GM12892 (cell line): ENCODE measurements at regions not wholly inside any gene's neighbourhood (a gene's known extent, or its start where the extent isn't known, plus 50 kb on each side); places are given as distances from the start of the nearest gene placed in this dataset.

ENCODE experiments used
- DNase-seq: peaks from one replicate; pipeline ENCODE4 v3.0.0; 2011; ENCODE audit not compliant: insufficient read length
- FAIRE-seq: peaks from 2 replicates; lab custom pipeline; 2011; peaks lifted over from hg19 to GRCh38; lab: Jason Lieb, UNC
- POLR2A ChIP-seq: IDR thresholded peaks from 2 replicates; pipeline ENCODE4 v1.6.1; 2011; ENCODE audit warnings: low read depth, low read length, control low read depth
- POLR2AphosphoS5 ChIP-seq: IDR thresholded peaks from 2 replicates; pipeline ENCODE4 v1.6.1; 2011; ENCODE audit warnings: low read depth, low read length, control low read depth
- TAF1 ChIP-seq: IDR thresholded peaks from 2 replicates; pipeline ENCODE4 v1.6.1; 2011; ENCODE audit warnings: low read depth, mild to moderate bottlenecking, control low read depth, low read length, borderline replicate concordance

- no peak for DNase-seq
- no peak for FAIRE-seq
- TF ChIP-seq POLR2AphosphoS5 (no peak), TAF1 (no peak), POLR2A (no peak)
Measured at GRCh38 chr11:42544726-42545125, 767.1 kb upstream of the API5 start.

DNA sequence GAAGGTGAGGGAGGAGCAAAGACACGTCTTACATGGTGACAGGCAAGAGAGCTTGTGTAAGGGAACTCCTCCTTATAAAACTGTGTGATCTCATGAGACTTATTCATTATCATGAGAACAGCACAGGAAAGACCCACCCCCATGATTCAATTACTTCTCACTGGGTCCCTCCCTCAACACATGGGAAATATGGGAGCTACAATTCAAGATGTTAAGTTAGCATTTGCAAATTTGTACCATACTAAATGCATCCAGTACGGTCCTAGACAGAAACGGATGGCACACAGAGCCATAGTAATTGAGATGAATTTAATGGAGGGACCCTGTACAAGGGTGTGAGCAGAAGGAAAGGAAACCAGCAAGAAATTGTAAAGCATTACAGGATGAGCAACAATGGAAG, 765.8 kb upstream of the API5 start:
- TF ChIP-seq POLR2AphosphoS5 (no peak), TAF1 (no peak)

GRCh38 chr11:42552786-42553185, 759.0 kb upstream of the API5 start:
- DNase-seq, result no peak
- TF ChIP-seq POLR2A (no peak), TAF1 (no peak), POLR2AphosphoS5 (no peak)
- no peak for FAIRE-seq

More for the DNA sequence above, 765.8 kb upstream of the API5 start:
- FAIRE-seq (no peak), DNase-seq (no peak)

DNA sequence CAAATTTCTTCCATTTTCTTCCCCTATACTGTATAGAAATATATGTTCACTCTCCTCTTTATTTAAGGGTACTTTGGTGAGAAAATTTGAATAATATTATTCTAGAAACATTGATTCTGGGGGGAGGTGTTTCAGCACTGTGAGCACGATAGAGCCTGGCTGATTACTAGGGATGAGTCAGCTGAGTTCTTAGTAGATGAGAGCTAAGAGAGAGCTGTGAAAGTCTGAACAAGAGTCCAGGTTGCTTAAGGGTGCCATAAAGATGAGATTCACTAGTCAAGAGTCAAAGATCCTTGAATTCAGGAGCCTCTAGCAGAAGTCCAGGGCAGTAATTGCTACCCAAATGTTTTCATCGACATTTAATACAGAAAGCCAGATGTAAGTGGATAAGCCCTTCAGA, 756.6 kb upstream of the API5 start:
- no peak for TF ChIP-seq POLR2AphosphoS5
- TF ChIP-seq TAF1, result no peak
- TF ChIP-seq POLR2A, result no peak
- FAIRE-seq, result no peak
- no peak for DNase-seq

- TF ChIP-seq POLR2AphosphoS5 (no peak), TAF1 (no peak), POLR2A (no peak)
- FAIRE-seq (no peak), DNase-seq (no peak)
Measured at GRCh38 chr11:42571131-42571877, 740.5 kb upstream of the API5 start.

DNA sequence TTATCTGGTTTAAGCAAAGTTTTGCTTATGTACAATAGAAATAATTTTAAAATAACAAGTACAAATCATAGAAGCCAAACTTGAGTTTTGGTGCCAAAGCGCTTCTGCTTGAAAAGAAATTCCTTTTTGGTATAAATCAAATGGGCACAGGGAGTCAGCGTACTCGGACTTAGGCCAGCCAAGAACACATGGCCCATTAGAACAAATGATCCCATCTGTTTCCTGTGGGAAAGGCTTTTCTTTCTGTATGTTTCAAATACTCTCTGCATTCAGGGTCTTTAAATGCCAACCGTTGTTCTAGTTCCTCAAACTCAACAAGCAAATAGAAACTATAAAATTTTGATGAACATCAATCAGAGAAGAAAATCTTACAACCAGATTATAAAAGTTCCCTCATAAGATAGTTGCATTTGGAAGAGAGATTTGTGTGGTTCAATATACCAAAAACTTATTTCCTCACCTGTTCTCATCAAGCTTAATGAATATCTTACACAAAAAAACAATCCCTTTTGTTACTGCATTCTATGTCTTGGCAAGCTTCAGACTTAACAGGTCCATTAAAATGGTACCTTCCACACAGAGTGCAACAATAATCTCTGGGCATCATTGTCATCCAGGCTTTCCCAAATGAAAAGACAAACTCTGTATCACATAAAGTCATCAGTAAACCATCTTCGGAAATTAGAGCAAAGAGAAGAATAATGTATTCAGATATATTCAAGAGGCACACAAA, 739.8 kb upstream of the API5 start:
- DNase-seq (no peak), FAIRE-seq (no peak)
- TF ChIP-seq POLR2AphosphoS5 (no peak), POLR2A (no peak), TAF1 (no peak)

- FAIRE-seq (no peak), DNase-seq (no peak)
- TF ChIP-seq POLR2A (no peak), POLR2AphosphoS5 (no peak), TAF1 (no peak)
Measured at GRCh38 chr11:42576318-42576717, 735.5 kb upstream of the API5 start.

DNA sequence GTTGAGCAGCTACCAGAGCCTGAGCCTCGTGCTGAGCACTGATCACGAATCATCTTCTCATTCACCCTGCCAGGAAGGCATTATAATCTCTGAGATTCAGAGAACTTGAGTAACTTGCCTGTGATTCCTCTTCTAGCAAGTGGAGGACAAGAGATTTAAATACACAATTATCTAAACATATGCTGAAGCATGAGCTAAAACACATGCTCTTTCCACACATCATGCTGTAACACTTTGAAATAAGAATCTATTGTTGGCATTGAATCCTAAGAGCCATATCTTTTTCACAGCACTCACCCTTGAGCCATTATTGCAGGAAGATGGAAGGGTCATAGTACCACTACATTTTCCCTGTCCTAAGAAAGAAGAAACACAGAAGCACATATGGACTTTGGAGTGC, 722.5 kb upstream of the API5 start:
- no peak for TF ChIP-seq POLR2A
- no peak for TF ChIP-seq TAF1
- no peak for TF ChIP-seq POLR2AphosphoS5
- FAIRE-seq (no peak), DNase-seq (no peak)

DNA sequence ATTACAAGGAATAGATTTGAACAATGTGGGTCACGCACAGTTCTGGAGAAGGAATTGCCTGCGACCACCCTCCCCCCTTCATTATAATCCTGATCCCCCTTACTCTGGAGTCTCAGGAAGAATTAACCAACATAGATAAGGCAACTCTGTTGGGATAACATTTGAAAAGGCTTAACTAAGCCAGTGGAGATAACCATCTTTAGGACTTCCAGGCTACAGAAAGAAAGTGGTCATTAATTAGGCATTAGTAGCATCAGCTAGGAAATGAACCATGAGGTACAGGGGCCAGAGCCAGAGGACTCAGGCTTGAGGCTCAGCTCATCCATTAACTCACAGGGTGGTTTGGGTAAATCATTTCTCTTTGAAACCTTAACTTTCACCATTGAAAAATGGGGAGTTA, 720.0 kb upstream of the API5 start:
- FAIRE-seq, result no peak
- no peak for TF ChIP-seq TAF1
- no peak for TF ChIP-seq POLR2AphosphoS5
- TF ChIP-seq POLR2A, result no peak
- DNase-seq, result no peak

- TF ChIP-seq TAF1 (no peak), POLR2A (no peak), POLR2AphosphoS5 (no peak)
- FAIRE-seq, result no peak
- DNase-seq, result no peak
Measured at GRCh38 chr11:42593441-42593840, 718.4 kb upstream of the API5 start.

GRCh38 chr11:42595876-42596275, 715.9 kb upstream of the API5 start:
- FAIRE-seq (no peak), DNase-seq (no peak)
- TF ChIP-seq POLR2A (no peak), POLR2AphosphoS5 (no peak), TAF1 (no peak)

DNA sequence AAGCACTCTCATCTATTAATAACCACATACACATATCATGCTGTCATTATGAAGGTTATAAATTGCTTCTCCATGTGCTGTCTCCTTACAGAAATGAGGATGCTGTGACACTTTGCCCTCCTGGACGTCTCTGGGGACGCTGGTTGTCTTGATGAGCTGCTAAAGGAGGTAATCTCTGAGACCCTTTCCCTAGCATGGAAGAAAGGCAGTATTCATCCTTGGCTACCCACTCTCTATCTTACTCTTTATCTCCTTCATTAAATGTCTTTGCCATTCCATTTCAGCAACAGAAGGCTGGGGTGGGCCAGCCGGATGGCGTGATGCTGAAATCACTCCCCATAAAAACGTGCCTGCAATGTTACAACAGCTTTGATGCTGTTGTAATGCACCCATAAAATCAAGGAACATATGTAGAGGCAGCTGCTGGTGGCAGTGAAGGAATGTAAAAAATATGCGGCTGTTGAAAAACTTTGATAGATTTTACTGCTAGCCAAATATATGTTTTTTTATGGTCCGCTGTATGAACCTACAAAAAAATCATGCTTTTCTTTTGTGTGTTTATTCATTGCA, 715.1 kb upstream of the API5 start:
- TF ChIP-seq POLR2A, result no peak
- TF ChIP-seq TAF1, result no peak
- no peak for TF ChIP-seq POLR2AphosphoS5
- no peak for DNase-seq
- no peak for FAIRE-seq
